ENCODE measurements at regions not wholly inside any gene's neighbourhood (a gene's known extent, or its start where the extent isn't known, plus 50 kb on each side); places are given as distances from the start of the nearest gene placed in this dataset.

DNA sequence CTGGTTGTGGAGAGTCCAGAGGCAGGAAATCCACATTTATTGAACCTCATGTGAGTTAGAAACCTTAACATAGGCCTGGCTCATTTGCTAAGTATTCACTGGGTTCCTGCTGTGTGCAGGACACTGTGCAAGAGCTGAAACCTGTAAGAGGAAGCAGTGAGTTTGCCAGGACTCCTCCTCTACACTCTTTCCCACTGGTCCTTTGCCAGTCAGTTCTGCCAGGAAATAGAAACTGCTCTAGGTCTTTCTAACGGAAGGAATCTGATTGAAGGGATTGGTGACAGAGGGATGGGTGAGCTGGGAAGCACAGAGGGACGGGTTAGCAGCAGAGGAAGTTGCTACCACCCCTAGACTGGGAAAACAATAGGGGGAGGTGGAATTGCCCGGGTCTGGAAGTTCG is 234.2 kb upstream of the ECI2 start:
- no peak for TF ChIP-seq EP300 (IDR thresholded peaks at IDR 0.05; ENCODE audit: low read depth)
- no peak for TF ChIP-seq CTCF (IDR thresholded peaks at IDR 0.05)

Data from transverse colon (tissue), 3 donors.